DMS114 treated with DMSO at 0.1 percent for 48 hours (cell line): ENCODE measurements at regions not wholly inside any gene's neighbourhood (a gene's known extent, or its start where the extent isn't known, plus 50 kb on each side); places are given as distances from the start of the nearest gene placed in this dataset.
"Not testable (repeated sequence)": the region's sequence is repeated elsewhere in the genome, so short reads cannot be mapped to it uniquely, and the experiment has no call there.

Experiments used
- DNase-seq: peaks from one replicate; lab custom pipeline; 2025; ENCODE audit not compliant: unreplicated experiment; lab: John Stamatoyannopoulos, UW

GRCh38 chr7:123264820-123265219, 65.1 kb upstream of the SLC13A1 start:
- DNase-seq: not testable (repeated sequence)

DNA sequence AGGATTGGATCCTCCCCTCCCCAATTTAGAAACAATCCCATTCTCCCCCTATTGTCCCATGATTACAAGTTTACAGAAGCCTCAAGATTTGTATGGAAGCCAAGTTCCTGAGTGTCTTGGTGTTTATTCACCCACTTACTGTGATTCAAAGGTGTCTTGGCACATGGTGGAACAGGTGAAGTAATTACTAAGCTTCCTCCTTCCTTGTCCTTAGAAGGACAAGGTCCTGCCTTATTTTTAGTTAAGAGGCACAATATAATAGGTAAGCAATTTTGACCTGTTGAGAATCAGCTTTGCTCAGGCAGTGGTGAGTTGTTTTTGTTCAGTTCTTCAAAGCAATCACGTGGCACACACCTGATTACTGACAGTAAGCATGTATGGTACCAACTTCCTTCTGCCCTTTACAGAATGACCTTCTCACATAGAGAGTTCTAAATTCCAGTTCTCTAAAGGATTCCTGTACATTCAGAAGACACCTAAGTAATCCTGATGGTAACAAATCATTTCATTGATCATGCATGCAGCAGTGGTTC, 60.7 kb upstream of the SLC13A1 start:
- DNase-seq: no peak

- DNase-seq: no peak
These were observed 60.0 kb upstream of the SLC13A1 start for GRCh38 chr7:123259759-123260158.
